Hematopoietic multipotent progenitor cell treated with erythropoietin and hydrocortisone succinate and interleukin-3 and kit ligand, for 8 days (in vitro differentiated cells): ENCODE measurements at regions not wholly inside any gene's neighbourhood (a gene's known extent, or its start where the extent isn't known, plus 50 kb on each side); places are given as distances from the start of the nearest gene placed in this dataset.

Source experiments
- DNase-seq: peaks from one replicate; pipeline ENCODE4 v3.0.0-alpha.2; 2015

DNA sequence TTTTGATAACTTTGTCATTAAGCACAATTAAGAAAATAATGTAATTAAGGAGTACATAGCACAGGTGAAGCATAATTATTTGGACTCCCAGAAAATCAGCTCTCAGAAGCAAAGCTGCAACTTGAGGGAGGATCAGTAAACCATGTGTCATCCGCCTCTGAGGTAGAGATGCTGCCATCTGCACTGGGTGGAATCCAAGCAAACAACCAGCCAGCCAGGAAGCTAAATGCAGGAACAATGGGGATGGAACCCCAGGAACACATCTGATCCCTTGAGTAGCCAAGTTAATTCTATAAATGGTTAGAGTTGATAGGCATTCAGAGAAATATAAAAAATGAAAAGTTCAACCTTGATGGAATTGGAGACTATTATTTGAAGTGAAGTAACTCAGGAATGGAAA lies 520.2 kb downstream of the RFC3 start:
- no peak for DNase-seq

DNA sequence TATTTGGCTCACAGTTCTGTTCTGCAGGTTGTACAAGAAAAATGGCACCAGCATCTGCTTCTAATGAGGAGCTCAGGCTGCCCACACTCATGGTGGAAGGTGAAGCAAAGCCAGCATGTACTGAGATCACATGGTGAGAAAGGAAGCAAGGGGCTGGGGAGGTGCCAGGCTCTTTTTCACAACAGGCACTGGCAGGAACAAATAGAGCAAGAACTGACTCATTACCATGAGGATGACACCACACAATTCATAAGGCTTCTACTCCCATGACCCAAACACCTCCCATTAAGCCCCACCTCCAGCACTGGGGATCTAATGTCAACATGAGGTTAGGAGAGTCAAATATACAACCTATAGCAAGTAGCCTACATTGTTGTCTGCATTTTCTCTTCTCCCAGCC lies 522.6 kb downstream of the RFC3 start:
- DNase-seq = no peak

DNA sequence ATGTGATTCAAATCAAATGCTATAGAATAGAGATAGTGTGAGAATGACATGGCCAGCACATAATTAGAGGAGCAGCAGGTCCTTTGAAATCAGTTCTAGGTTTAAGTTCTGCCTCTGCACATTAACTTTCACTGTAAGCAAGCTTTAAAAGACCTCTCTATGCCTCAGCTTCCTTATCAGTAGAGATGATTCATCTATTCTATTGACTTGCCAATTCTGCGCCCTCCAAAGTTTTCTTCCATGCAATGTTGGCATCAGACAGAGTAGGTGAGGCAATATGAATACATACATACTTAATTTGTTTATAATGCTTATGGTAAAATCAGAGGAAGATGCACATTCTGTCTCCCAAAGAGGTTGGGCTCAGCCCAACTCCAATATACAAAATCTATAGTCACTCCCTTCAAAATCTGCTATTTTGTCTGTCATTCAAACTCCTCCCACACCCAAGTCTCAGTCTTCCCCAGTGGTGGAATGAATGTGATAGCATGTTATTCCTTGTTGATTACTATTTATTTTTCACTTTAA lies 525.5 kb downstream of the RFC3 start:
- DNase-seq = no peak

DNA sequence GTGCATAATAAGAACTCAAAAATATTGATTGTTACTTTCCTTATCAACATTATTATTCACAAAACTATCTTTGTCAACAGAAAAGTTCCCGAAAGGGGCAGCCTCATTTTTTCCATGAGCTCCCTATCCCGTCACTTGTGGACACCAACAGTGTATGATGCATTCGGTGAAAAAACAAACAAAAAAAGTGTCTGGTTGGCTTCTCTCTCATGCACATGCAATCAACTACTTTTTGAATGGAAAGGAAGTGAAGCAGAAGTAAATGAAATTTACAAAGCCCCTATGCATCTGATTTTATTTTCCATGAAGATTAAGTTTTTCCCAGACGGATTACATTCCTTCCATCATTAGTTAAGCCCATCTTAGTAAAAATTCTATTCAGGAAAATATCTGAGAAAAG lies 526.9 kb downstream of the RFC3 start:
- DNase-seq = no peak

DNA sequence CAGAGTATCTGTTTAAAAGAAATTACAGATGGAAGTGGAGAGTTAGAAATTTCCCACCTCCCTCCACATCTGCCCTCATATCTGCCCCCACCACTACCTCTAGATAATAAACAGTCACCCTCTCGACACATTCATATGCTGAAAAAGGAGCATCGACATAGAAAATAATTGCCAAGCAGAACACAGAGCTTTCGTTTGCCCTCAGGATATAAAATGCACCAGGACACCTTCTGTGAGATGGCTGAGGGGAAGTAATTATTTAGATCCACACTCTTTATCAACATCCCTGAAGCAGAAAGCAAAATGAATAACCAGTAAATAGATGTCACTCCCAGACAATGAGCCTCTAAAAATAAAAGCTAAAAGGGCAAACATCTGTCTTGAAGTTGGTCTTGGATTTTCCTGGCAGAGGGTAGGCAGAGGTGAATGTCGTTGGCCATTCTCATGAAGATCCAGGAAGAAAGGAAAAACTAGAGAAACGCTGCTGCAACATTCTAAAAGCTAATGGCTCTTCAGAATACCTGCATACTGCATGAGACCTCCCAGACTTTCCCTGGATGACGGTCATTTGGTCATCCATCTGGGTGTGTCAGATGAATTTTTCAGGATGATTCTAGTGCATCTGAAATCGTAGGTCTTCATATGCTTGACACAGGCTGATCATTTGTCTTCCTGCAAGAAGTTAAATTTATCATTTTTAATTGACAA lies 527.5 kb downstream of the RFC3 start:
- no peak for DNase-seq

DNA sequence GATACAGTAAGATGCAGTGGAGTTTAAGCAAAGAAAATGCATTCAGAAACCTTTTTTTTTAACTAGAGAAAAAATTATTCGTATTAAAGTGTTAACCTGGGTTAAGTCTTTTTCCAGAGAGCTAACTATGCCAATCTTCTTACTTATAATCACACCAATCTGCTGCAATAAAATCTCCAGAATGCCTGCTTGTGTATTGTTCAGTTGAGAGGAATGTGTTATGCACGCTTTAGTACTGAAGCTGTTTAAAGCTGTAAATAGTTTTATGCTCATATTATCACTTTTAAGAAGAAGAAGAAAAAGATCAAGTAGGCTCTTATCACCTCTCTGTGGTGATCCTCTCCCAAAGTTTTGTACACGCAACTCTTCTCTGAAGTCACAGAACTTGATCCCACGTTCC lies 528.7 kb downstream of the RFC3 start:
- DNase-seq = no peak

DNA sequence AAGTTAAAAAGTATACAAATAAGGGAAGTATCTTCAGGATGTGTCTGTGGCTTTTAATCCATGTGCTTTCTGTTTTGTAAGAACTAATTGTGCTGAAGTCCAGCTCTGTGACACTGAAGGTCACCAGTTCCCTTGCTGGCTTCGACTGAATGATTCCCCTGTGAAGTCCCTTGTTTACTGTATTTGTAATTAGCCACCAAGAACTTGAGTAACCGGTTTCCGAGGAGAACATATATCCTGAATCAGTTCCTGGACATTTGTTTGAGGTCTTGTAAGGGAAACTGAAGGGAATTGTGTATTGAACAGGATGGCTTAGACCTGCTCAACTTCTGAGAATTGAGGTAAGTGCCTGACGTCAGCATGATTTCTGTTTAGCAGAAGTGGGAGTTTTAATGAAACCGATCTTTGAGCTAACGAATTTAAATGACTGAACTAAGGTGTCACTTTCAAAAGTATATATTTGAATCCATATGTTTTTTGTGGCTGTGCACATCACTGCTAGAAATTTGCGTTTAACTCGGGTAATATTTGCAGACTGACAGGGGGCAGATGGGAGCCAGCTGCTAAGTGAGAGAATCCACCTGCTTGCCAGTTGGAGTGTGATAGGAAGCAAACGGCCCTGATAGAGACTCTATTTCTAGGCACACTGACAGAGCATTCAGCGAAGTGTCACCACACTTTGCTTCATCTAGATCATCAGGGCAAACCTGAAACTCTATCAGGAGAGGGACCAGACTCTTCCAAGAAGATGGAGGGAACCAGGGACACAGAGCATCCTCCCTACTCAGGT lies 530.0 kb downstream of the RFC3 start:
- DNase-seq = no peak

DNA sequence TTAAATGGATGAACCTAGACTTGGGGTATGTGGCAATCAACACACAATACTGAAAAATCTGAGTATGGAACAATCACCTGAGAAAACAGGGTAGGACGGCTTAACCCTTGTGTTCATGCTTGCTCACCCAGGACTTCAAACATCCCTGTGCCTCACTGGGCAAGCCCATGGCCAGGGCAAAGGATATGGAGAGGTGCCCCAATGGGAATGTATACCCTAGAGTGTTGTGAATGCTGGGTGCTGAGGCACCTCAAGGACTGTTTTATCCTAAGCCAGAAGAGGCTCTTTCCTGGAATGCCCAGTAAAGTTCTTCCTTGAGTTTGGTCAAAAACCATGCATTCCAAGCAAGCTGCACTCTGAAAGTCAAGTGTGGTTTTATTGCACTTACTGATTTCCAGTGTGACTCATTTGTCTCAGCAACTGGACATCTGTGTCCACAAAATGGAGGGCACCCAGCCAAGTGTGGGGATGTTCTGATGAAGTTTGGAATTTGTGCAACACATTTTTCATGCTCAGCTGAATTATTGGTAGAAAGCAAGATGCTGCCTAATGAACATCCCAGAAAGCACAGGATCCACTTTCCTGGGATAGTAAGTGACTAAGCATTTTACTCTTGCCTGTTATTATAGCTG lies 531.3 kb downstream of the RFC3 start:
- DNase-seq = no peak

DNA sequence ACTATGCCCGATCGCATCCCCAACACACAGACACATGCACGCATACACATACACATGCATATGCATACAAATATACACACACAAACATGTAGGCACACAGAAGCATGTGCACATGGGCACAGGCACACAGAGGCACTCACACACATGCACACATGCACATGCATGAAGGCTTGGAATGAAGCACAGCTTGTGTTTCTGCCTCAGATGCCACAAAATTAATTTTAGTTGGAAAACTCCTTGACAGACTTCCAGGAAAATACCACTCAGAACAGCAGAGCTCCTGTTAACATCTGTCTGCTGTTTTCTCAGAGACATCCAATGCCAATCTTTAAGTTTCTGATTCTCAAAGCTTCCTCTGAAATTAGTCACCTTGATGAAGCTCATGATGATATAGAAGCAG lies 532.7 kb downstream of the RFC3 start:
- DNase-seq = no peak

DNA sequence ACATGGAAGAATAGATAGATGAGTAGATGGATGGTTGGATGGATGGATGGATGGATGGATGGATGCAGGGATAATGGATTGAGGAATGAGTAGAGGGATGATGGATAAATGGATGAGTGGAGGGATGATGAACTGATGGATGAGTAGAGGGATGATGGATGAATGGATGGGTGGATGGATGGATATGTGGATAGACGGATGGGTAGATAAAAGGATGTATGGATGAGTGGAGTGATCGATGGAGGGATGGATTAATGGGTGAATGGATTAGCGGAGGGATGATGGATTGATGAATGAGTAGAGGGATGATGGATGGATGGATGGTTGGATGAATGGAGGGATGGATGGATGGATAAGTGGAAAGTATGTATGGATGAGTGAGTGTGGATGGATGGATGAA lies 533.2 kb downstream of the RFC3 start:
- DNase-seq = no peak

DNA sequence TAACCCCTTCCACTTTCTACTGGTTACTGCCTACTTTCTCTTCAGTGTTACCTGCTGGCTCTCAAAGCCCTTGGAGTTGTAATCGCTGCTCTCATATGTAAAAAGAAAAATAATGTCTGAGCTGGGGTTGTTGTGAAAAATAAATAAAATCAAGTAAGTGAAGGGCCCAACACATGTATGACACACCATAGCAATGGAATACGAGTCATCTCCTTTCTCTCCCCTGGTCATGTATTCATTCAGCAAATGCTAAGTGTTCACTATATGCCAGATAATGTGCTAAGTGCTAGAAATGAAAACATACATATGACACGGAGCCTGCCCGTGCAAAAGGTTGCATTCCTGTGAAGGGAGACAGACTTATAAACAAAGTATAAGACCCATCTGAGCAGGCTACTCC lies 535.0 kb downstream of the RFC3 start:
- DNase-seq = no peak

DNA sequence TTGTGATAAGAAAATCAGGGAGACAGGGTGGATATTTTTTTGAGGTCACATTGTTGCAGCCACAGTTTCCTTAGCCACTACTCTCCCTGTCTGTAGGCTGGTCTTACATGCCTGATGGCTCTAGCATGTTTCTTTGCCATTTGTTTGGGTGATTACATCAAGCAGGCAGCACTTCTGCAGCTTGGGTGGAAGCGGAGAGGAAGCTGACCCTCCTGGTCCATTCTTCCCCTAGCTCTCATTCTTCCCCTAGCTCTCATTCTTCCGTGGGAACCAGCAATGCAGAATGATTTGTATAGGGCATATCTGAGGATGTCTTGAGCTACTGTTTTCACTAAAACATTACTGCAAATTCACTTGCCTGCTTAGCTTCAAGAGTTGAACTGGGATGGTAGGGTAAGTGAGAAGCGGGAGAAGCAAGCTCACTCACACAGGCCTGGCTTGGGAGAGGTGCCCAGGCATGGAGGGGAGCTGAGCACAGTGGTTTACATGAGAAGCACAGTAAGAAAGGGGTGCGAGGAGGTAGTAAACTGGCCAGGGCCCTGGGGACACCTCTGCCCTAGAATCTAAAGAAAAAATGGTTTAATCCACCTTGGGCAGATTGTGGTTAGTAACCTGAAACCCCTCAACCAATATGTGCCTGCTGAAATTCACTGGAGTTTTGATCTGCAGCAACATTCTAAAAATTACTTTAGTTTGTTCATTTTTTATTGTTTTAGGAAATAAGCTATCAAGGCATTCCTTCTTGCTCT lies 538.9 kb downstream of the RFC3 start:
- DNase-seq = no peak

DNA sequence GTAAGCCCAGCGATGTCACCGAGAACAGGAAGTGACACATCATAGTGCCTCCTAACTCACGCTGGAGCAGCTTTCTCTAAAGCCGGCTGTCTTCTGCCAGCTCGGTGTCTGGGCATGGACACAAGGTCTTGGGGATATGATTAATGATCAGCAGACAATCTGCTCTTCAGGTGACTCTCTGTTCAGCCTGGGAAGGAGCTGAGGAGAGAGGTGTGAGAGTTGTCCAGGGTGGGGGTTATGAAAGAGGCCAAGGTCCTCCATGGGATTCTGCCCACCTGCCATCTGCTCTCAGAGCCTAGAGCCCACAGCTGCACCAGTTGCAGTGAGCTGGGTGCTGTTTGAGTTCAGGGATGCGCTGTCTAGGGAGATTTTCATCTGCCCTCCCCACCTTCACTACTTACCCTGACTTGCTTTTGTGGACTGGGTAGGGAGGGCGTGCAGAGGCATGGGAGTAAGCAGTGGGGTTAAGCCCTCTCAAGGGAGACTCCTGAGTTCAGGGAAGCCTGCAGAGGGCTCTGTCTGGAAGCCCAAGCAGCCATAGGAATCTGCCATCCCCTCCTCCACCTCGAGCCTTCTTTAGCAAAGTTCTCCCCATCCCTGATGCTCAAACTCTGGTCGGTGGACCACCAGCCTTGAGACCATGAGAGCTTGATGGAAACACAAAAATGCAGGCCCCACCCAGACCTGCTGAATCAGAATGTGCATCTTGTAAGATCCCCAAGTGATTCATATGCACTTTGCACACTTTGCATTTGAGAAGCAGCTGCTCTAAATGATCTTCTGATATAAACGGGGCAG lies 539.7 kb downstream of the RFC3 start:
- DNase-seq = no peak

DNA sequence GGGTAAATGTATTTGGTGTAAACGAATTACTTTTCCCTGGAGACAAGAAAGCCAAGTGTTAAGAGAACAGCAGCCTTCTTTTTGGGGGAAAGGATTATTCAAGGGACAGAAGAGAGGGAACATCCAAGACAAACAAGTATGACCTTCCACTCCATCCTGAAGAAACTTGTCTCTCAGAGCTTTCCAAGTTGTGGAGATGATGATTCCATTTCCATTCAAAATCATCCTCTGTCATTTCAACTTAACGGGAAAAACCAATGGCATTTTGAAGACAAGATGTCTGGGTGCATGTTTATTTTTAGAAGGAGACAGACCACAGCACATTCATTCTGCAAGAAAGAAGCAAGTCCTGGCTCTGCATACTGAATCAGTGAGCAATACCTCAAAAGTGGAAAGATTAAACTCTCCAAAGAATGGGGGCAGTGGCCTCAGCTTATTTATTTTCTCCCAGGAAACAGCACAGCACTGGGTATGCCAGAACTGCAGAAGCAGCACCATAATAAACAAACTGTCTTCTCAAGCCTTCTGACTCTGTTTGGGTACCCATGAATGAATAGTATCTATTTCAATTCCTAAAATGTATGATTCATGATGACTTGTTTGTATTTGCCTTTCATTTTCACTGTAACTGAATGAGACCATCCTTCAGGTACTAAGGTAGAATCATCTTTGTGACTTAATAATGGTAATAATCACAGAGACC lies 541.0 kb downstream of the RFC3 start:
- no peak for DNase-seq

DNA sequence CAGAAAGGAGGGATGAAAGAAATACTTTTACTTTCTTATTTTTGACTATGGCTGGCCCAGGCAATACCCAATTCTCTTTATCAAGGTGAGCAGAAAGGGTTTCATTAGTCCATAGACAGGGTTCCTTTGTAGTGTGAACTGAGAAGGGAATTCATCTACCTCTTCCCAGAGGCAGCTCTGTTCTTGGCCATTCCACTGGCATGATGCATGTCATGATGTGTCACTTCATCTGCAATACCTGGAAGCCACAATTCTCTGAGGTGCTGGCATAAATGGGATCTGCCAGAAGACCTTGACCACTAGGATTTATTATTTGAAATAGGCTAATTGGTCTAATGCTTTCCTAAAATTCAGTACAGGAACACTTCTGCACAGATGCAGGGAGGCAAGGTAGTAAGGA lies 542.8 kb downstream of the RFC3 start:
- no peak for DNase-seq

DNA sequence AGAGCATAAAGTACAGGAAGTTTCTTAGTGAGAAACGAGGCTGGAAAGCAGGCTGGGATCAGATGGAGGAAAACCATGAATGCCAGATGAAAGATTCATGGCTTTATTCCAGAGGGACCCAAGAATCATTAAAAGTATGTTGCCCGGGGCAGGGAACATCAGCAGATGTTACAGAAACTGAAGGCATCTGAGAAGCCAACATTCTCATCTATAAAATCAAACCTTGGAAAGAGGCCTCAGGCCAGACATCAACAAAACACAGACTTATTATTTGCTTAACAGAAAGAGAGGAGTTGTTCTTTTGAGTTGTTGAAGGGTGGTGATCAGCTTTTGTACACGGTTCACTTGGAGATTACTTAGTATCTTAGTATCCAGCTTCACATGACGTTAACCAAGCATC lies 543.6 kb downstream of the RFC3 start:
- no peak for DNase-seq

DNA sequence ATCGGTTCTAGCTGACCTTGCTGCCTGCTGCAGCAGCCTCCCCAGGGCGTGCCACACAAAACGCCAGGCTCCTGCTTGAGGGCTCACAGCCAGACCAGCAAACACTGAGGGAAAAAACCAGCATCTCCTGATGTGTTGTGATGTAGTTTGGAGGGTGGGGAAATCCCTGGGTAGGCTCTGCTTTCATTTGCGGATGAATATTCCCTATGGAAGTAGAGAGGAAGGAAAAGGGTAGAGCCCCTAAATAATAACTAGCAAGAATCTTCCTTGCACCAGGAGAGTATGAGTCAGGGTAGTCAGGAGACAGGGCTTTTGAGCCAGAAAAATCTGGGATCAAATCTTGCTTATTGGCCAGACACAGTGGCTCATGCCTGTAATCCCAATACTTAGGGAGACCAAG lies 545.3 kb downstream of the RFC3 start:
- no peak for DNase-seq

DNA sequence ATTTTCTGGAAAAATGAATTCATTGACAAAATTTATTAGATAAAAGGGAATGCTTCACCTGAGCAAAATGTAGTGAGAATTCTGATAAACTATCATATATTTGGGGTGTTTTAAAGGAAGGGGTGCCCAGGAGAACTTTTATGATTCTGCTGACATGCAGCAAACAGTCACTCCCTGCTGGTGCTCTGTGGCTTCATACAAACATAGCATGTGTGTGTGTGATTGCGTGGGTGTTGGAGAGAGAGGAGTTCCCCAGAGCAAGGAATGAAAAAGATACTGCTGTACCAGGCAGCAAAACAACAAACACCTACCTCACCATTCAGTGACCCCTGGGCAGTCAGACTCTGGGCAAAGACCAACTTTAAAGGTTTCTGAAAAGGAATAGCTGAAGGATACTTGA lies 546.7 kb downstream of the RFC3 start:
- DNase-seq = no peak

DNA sequence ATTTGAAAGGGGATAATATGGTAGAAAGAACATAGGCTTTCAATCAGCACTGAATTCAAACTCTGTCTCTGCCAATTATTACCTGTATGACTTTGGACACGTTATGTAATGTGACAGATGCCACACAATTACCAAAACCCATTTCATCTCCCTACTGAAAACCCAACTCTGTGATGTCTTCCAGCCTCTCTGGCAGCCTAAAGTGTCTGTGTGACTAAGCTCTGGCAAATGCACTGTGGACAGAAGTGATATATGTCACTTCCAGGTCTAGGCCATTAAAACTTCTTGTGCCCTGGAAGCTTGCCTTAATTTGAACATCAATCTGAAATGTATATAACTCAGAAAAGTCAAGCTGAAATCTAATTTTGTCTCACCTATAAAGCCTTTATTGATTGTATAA lies 552.0 kb downstream of the RFC3 start:
- DNase-seq = no peak

DNA sequence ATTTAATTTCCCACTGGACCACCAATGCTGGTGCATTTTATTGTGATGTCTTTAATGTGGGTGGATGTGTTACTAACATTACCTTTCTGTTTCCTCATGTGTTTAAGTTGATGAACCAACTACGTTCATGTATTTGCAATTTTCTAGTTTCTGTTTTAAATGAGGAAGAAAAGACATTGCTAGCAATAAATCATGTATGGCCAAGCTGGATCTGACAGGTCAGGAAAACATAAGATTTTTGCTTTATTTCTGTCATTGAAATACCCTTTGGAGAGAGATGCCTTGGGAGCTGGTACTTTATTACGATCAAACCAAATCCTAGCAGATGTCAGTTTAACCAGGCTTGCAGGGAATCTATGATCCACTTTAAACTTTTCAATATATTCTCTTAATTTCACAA lies 553.2 kb downstream of the RFC3 start:
- no peak for DNase-seq

DNA sequence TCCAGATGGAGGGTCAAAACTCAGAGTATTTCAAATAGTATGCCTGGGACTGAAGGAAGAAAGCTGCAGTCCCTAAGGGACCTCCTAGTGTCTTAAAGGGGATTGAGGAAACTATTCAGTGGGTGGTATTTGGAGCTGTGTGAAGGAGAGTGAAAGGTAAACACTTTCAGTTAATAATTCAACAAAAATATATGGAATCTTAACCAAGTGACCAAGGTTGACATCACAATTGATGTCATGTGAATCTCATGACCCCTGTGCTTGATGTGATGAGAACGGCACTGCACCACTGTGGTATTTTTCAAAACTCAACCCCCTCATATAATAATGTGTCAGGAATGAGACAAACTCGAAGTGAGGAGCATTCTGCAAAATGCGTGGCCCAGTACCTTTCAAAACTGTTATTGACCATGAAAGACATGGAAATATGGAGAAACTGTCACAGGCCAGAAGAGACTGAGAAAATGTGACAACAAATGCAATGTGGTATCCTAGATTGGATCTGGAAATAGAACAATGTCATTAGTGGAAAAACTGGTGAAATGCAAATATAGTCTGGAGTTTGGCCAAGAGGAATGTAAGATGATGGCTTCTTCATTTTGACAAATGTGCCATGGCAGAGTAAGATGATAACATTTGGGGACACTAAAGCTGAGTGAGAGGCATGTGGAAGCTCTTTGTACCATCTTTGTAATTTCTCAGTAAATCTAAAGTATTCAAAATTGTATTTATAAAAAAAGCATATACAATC lies 553.9 kb downstream of the RFC3 start:
- DNase-seq = no peak
